ENCODE measurements at regions not wholly inside any gene's neighbourhood (a gene's known extent, or its start where the extent isn't known, plus 50 kb on each side); places are given as distances from the start of the nearest gene placed in this dataset.

DNA sequence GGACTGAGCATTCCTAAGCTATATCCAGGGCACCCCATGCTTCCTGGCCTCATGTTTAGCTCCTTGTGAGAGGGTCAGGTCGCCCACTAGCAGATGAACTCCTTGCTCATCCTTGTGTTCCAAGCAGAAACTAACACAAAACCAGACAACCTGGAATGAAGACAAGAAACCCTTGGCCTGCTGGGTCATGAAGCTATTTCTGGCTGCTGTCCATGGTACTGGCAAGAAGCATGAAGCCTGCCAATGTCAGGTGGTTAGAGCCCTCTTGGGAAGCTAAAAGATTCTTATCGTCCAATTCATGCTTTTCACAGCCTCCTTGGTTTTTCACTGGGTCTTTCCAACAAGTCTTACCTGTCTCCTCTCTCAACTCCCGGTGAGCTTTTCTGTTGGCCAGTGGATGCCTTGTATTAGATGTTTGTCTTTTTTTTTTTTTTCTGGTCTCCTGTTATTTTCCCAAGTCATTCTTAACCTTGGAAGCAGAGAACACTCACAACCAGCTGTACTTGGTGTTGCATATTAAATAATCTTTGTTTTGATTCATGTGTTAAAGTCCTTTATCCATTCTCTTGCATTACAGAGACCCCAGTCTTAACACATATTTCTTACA lies 180.3 kb downstream of the ANKRD60 start:
- no peak for TF ChIP-seq EZH2 (IDR thresholded peaks at IDR 0.05; ENCODE audit: borderline replicate concordance, low read length)
- TF ChIP-seq, protein P1, sequence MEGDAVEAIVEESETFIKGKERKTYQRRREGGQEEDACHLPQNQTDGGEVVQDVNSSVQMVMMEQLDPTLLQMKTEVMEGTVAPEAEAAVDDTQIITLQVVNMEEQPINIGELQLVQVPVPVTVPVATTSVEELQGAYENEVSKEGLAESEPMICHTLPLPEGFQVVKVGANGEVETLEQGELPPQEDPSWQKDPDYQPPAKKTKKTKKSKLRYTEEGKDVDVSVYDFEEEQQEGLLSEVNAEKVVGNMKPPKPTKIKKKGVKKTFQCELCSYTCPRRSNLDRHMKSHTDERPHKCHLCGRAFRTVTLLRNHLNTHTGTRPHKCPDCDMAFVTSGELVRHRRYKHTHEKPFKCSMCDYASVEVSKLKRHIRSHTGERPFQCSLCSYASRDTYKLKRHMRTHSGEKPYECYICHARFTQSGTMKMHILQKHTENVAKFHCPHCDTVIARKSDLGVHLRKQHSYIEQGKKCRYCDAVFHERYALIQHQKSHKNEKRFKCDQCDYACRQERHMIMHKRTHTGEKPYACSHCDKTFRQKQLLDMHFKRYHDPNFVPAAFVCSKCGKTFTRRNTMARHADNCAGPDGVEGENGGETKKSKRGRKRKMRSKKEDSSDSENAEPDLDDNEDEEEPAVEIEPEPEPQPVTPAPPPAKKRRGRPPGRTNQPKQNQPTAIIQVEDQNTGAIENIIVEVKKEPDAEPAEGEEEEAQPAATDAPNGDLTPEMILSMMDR (conservative IDR thresholded peaks at IDR 0.05 in 1 of 2, IDR thresholded peaks at IDR 0.05 in 1 of 2; ENCODE audit: extremely low read depth in 1 of 2, insufficient read depth in 1 of 2, low read depth in 1 of 2, low read length in 2 of 2): no peak
